ENCODE measurements at regions not wholly inside any gene's neighbourhood (a gene's known extent, or its start where the extent isn't known, plus 50 kb on each side); places are given as distances from the start of the nearest gene placed in this dataset.

GRCh38 chr12:58500399-58500798 is 419.9 kb downstream of the LRIG3 start:
- H3K27me3 ChIP-seq (replicated peaks in 1 of 7): no peaks in the 10 kb centered on the region
- WGBS, 5 donors: 64 to 97% (median 94%) methylated on average over 2 of the region's 2 CpGs
- H3K36me3 ChIP-seq: no peaks in the 10 kb centered on the region
- H3K4me1 ChIP-seq: no peaks in the 10 kb centered on the region
- TF ChIP-seq CTCF (IDR thresholded peaks at IDR 0.05 in 8 of 11, conservative IDR thresholded peaks at IDR 0.05 in 3 of 11) (no peak), POLR2AphosphoS5 (IDR thresholded peaks at IDR 0.05) (no peak), POLR2A (IDR thresholded peaks at IDR 0.05) (no peak)
- intact Hi-C loops (cut with DNase I; ENCODE audit: low total_unique reads): no loop called here
- no peak overlapping the region for H3K4me3 ChIP-seq
- H3K9me3 ChIP-seq: no peaks in the 10 kb centered on the region
- DNase-seq: no peak
- no peak overlapping the region for H3K27ac ChIP-seq

GRCh38 chr12:58502226-58502625 is 418.1 kb downstream of the LRIG3 start:
- 20 to 49% (median 35%) methylated on average over 1 of the region's 1 CpG for WGBS, 5 donors
- H3K9me3 ChIP-seq: no peaks in the 10 kb centered on the region

GRCh38 chr12:58502841-58503240 is 417.5 kb downstream of the LRIG3 start:
- Histone ChIP-seq H3K4me3 (no peak overlapping the region), H3K27me3 (replicated peaks in 1 of 7) (no peaks in the 10 kb centered on the region), H3K27ac (no peak overlapping the region), H3K9me3 (no peaks in the 10 kb centered on the region), H3K4me1 (no peaks in the 10 kb centered on the region), H3K36me3 (no peaks in the 10 kb centered on the region)
- intact Hi-C loops (cut with DNase I; ENCODE audit: low total_unique reads): no loop called here
- no peak for TF ChIP-seq CTCF (IDR thresholded peaks at IDR 0.05 in 8 of 11, conservative IDR thresholded peaks at IDR 0.05 in 3 of 11)
- no peak for TF ChIP-seq POLR2AphosphoS5 (IDR thresholded peaks at IDR 0.05)
- no peak for TF ChIP-seq POLR2A (IDR thresholded peaks at IDR 0.05)
- 53 to 65% (median 57%) methylated on average over 4 of the region's 4 CpGs for WGBS, 5 donors
- DNase-seq: no peak

More at GRCh38 chr12:58502226-58502625, 418.1 kb downstream of the LRIG3 start:
- Histone ChIP-seq H3K4me3 (no peak overlapping the region), H3K27me3 (replicated peaks in 1 of 7) (no peaks in the 10 kb centered on the region), H3K4me1 (no peaks in the 10 kb centered on the region), H3K36me3 (no peaks in the 10 kb centered on the region), H3K27ac (no peak overlapping the region)
- no peak for DNase-seq
- TF ChIP-seq CTCF (IDR thresholded peaks at IDR 0.05 in 8 of 11, conservative IDR thresholded peaks at IDR 0.05 in 3 of 11) (no peak), POLR2AphosphoS5 (IDR thresholded peaks at IDR 0.05) (no peak), POLR2A (IDR thresholded peaks at IDR 0.05) (no peak)
- intact Hi-C loops (cut with DNase I; ENCODE audit: low total_unique reads): no loop called here

GRCh38 chr12:58503731-58504130 is 416.6 kb downstream of the LRIG3 start:
- Histone ChIP-seq H3K4me3 (no peak overlapping the region), H3K4me1 (no peaks in the 10 kb centered on the region), H3K9me3 (no peaks in the 10 kb centered on the region), H3K27ac (no peak overlapping the region), H3K36me3 (no peaks in the 10 kb centered on the region), H3K27me3 (replicated peaks in 1 of 7) (no peaks in the 10 kb centered on the region)
- intact Hi-C loops (cut with DNase I; ENCODE audit: low total_unique reads): no loop called here
- TF ChIP-seq CTCF (IDR thresholded peaks at IDR 0.05 in 8 of 11, conservative IDR thresholded peaks at IDR 0.05 in 3 of 11): no peak
- TF ChIP-seq POLR2A (IDR thresholded peaks at IDR 0.05): no peak
- TF ChIP-seq POLR2AphosphoS5 (IDR thresholded peaks at IDR 0.05): no peak
- DNase-seq: no peak
- WGBS, 5 donors: 87 to 93% (median 90%) methylated on average over 2 of the region's 2 CpGs

Data from spleen (tissue), 11 donors.